ENCODE measurements at regions not wholly inside any gene's neighbourhood (a gene's known extent, or its start where the extent isn't known, plus 50 kb on each side); places are given as distances from the start of the nearest gene placed in this dataset.

DNA sequence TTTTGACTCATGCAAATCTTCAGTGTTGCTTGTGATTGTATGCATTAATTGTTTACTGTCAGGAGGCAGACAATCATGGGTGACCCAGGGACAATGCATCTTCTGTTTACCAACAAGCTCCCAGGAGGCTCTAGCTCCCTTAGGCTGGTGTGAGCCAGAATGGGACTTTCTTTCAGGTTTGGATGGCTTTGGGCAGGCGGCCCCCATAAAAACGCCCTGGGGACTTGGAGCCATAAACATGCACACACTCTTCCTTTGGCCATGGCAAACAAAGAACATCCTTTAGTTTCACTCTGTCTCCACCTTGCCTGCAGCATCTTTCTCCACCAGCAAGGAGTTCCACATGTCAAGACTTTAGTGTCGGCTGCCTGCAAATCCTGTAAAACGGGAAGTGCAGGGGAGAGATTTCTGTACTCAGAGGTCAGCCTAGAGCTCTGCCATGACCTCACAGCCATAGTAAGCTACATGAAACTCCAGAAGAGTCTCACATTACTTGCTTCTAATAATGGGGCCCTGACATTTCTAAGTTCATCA lies 127.6 kb downstream of the MAP3K7 start:
- H3K9ac ChIP-seq: no peak overlapping the region
- ChIA-PET POLR2A (no interaction called here), CTCF (interaction anchor here (1.6 kb wide), 1 partner anchor 20 kb away, joined by 4 read pairs; no protein-coding TSS in a partner anchor)

GRCh38 chr6:90458353-90459224 lies 128.3 kb downstream of the MAP3K7 start:
- Histone ChIP-seq H3K27me3 (ENCODE audit: insufficient read depth) (no peaks in the 10 kb centered on the region), H3K4me3 (ENCODE audit: low read depth in 2 of 2, low read length in 1 of 2) (no peak overlapping the region), H3F3A (replicated peaks; ENCODE audit: insufficient read depth) (no peaks in the 10 kb centered on the region), H2AFZ (ENCODE audit: low read depth) (no peak overlapping the region), H3K4me1 (ENCODE audit: control insufficient read depth in 1 of 2, insufficient read depth in 2 of 2, low read depth in 1 of 2, low read length in 1 of 2) (no peaks in the 10 kb centered on the region), H3K36me3 (replicated peaks in 1 of 2; ENCODE audit: control insufficient read depth in 1 of 2, insufficient read depth in 2 of 2, low read length in 1 of 2) (no peaks in the 10 kb centered on the region), H3K79me2 (ENCODE audit: insufficient read depth) (no peaks in the 10 kb centered on the region), H3K27ac (ENCODE audit: low read depth in 2 of 2, low read length in 1 of 2) (no peak overlapping the region), H4K20me1 (ENCODE audit: insufficient read depth) (no peaks in the 10 kb centered on the region), H3K9me3 (no peaks in the 10 kb centered on the region), H3K9me2 (no peaks in the 10 kb centered on the region), H3K9ac (no peak overlapping the region), H3K4me2 (no peak overlapping the region)
- WGBS (ENCODE audit: low lambda C conversion rate): 47% methylated on average over 9 of the region's 10 CpGs
- DNase-seq: no peak
- ChIA-PET POLR2A (no interaction called here), CTCF (interaction anchor here (1.6 kb wide), 1 partner anchor 21 kb away, joined by 4 read pairs; no protein-coding TSS in a partner anchor)
- TF ChIP-seq PBX3 (IDR thresholded peaks at IDR 0.05): no peak
- TF ChIP-seq, protein P1, sequence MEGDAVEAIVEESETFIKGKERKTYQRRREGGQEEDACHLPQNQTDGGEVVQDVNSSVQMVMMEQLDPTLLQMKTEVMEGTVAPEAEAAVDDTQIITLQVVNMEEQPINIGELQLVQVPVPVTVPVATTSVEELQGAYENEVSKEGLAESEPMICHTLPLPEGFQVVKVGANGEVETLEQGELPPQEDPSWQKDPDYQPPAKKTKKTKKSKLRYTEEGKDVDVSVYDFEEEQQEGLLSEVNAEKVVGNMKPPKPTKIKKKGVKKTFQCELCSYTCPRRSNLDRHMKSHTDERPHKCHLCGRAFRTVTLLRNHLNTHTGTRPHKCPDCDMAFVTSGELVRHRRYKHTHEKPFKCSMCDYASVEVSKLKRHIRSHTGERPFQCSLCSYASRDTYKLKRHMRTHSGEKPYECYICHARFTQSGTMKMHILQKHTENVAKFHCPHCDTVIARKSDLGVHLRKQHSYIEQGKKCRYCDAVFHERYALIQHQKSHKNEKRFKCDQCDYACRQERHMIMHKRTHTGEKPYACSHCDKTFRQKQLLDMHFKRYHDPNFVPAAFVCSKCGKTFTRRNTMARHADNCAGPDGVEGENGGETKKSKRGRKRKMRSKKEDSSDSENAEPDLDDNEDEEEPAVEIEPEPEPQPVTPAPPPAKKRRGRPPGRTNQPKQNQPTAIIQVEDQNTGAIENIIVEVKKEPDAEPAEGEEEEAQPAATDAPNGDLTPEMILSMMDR (IDR thresholded peaks at IDR 0.05): no peak
- TF ChIP-seq JUND (IDR thresholded peaks at IDR 0.05): no peak
- no peak for TF ChIP-seq SIN3A (IDR thresholded peaks at IDR 0.05; ENCODE audit: borderline replicate concordance, low read depth, low read length)
- TF ChIP-seq FOXJ3 (CRISPR knock-in tag; IDR thresholded peaks at IDR 0.05): no peak
- TF ChIP-seq RXRA (IDR thresholded peaks at IDR 0.05; ENCODE audit: borderline replicate concordance, low read depth): no peak
- TF ChIP-seq EZH2phosphoT487 (IDR thresholded peaks at IDR 0.05; ENCODE audit: borderline replicate concordance, low read depth): no peak
- no peak for TF ChIP-seq TAF1 (IDR thresholded peaks at IDR 0.05; ENCODE audit: borderline replicate concordance, low read depth, low read length)
- TF ChIP-seq YY1 (IDR thresholded peaks at IDR 0.05; ENCODE audit: low read depth): no peak
- TF ChIP-seq TCF12 (IDR thresholded peaks at IDR 0.05): no peak
- no peak for TF ChIP-seq RCOR1 (IDR thresholded peaks at IDR 0.05; ENCODE audit: low read length)
- no peak for TF ChIP-seq GATA2 (CRISPR knock-in tag; IDR thresholded peaks at IDR 0.05)

More for the DNA sequence above, 127.6 kb downstream of the MAP3K7 start:
- DNase-seq: no peak
- Histone ChIP-seq H3K36me3 (replicated peaks in 1 of 2; ENCODE audit: control insufficient read depth in 1 of 2, insufficient read depth in 2 of 2, low read length in 1 of 2) (no peaks in the 10 kb centered on the region), H3K4me3 (ENCODE audit: low read depth in 2 of 2, low read length in 1 of 2) (no peak overlapping the region), H3K27ac (ENCODE audit: low read depth in 2 of 2, low read length in 1 of 2) (no peak overlapping the region), H3K9me2 (no peaks in the 10 kb centered on the region), H3K79me2 (ENCODE audit: insufficient read depth) (no peaks in the 10 kb centered on the region), H3F3A (replicated peaks; ENCODE audit: insufficient read depth) (no peaks in the 10 kb centered on the region), H3K9me3 (no peaks in the 10 kb centered on the region), H3K27me3 (ENCODE audit: insufficient read depth) (no peaks in the 10 kb centered on the region), H4K20me1 (ENCODE audit: insufficient read depth) (no peaks in the 10 kb centered on the region), H3K4me2 (no peak overlapping the region), H3K4me1 (ENCODE audit: control insufficient read depth in 1 of 2, insufficient read depth in 2 of 2, low read depth in 1 of 2, low read length in 1 of 2) (no peaks in the 10 kb centered on the region), H2AFZ (ENCODE audit: low read depth) (no peak overlapping the region)
- 60% methylated on average over 4 of the region's 4 CpGs for WGBS (ENCODE audit: low lambda C conversion rate)
- TF ChIP-seq JUND (IDR thresholded peaks at IDR 0.05) (no peak), MEF2A (IDR thresholded peaks at IDR 0.05; ENCODE audit: borderline replicate concordance, low read depth) (no peak), ZBTB33 (IDR thresholded peaks at IDR 0.05; ENCODE audit: borderline replicate concordance, low read depth) (no peak), CHD2 (IDR thresholded peaks at IDR 0.05; ENCODE audit: low read length, partially characterized antibody) (no peak), RFX5 (IDR thresholded peaks at IDR 0.05; ENCODE audit: low read length) (no peak), RXRA (IDR thresholded peaks at IDR 0.05; ENCODE audit: borderline replicate concordance, low read depth) (no peak), NFIC (IDR thresholded peaks at IDR 0.05; ENCODE audit: borderline replicate concordance) (no peak), EP300 (IDR thresholded peaks at IDR 0.05; ENCODE audit: borderline replicate concordance in 1 of 2, low read depth in 1 of 2, low read length in 1 of 2) (no peak), EZH2phosphoT487 (IDR thresholded peaks at IDR 0.05; ENCODE audit: borderline replicate concordance, low read depth) (no peak), RAD21 (IDR thresholded peaks at IDR 0.05; ENCODE audit: low read length) (no peak)
- TF ChIP-seq, protein P2, sequence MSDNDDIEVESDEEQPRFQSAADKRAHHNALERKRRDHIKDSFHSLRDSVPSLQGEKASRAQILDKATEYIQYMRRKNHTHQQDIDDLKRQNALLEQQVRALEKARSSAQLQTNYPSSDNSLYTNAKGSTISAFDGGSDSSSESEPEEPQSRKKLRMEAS (IDR thresholded peaks at IDR 0.05; ENCODE audit: low read depth): no peak
